Sigmoid colon (tissue), 4 donors: ENCODE measurements at regions not wholly inside any gene's neighbourhood (a gene's known extent, or its start where the extent isn't known, plus 50 kb on each side); places are given as distances from the start of the nearest gene placed in this dataset.

Experiments
- CTCF ChIP-seq, 4 experiments: fragments of 450-650 bp in 3 of 4; fragments of 200-600 bp in 1 of 4; IDR thresholded peaks; one replicate each; pipeline ENCODE4 v1.5.1; 2016 to 2019; ENCODE audit warnings: antibody characterized with exemption in 4 of 4, mild to moderate bottlenecking in 3 of 4, moderate library complexity in 2 of 4
- EP300 ChIP-seq, 4 donors: sonication (generic); formaldehyde crosslinking; IDR thresholded peaks; one replicate each; pipeline ENCODE4 v1.6.1; 2017; ENCODE audit warnings: antibody characterized with exemption in 4 of 4
- POLR2A ChIP-seq, 2 donors: fragments of 450-650 bp; IDR thresholded peaks; one replicate each; pipeline ENCODE4 v1.6.1; 2016; ENCODE audit warnings: antibody characterized with exemption in 2 of 2, mild to moderate bottlenecking in 2 of 2, moderate library complexity in 2 of 2
- POLR2AphosphoS5 ChIP-seq, 4 donors: sonication (generic); formaldehyde crosslinking; IDR thresholded peaks; one replicate each; pipeline ENCODE4 v1.6.1; 2017; ENCODE audit warnings: antibody characterized with exemption in 4 of 4

GRCh38 chr5:123671711-123672456 lies 159.9 kb downstream of the CSNK1G3 start:
- TF ChIP-seq CTCF (IDR thresholded peaks at IDR 0.05), result no peak
- no peak for TF ChIP-seq POLR2A (IDR thresholded peaks at IDR 0.05)
- no peak for TF ChIP-seq EP300 (IDR thresholded peaks at IDR 0.05)
- no peak for TF ChIP-seq POLR2AphosphoS5 (IDR thresholded peaks at IDR 0.05)
